ENCODE measurements at regions not wholly inside any gene's neighbourhood (a gene's known extent, or its start where the extent isn't known, plus 50 kb on each side); places are given as distances from the start of the nearest gene placed in this dataset.

DNA sequence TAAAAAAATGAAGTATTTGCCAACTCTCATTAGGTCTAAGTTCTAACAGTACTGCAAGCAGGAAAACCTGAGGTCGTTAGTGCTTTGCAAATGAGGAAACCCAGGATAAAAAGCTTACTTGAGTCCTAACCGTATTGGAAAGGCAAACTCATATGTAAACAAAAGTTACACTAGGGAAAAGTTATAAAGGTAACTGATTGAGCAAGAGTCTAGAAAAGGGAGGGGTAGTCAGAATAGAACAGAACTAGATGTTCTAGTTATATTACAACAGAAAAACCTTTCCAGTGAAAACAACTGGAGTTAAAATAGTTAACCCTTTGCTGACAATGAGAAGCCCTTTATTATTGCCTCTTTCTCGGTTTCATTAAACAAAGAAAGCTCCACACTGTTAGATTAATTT lies 66.4 kb upstream of the MAOA start:
- TF ChIP-seq ZSCAN30 (tag by site-specific recombination; IDR thresholded peaks at IDR 0.05), result no peak
- TF ChIP-seq, protein P1, sequence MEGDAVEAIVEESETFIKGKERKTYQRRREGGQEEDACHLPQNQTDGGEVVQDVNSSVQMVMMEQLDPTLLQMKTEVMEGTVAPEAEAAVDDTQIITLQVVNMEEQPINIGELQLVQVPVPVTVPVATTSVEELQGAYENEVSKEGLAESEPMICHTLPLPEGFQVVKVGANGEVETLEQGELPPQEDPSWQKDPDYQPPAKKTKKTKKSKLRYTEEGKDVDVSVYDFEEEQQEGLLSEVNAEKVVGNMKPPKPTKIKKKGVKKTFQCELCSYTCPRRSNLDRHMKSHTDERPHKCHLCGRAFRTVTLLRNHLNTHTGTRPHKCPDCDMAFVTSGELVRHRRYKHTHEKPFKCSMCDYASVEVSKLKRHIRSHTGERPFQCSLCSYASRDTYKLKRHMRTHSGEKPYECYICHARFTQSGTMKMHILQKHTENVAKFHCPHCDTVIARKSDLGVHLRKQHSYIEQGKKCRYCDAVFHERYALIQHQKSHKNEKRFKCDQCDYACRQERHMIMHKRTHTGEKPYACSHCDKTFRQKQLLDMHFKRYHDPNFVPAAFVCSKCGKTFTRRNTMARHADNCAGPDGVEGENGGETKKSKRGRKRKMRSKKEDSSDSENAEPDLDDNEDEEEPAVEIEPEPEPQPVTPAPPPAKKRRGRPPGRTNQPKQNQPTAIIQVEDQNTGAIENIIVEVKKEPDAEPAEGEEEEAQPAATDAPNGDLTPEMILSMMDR (tag by site-specific recombination; IDR thresholded peaks at IDR 0.05), result no peak
- no peak for TF ChIP-seq ZNF529 (tag by site-specific recombination; IDR thresholded peaks at IDR 0.05; ENCODE audit: insufficient replicate concordance)
- no peak for TF ChIP-seq ZNF416 (tag by site-specific recombination; IDR thresholded peaks at IDR 0.05)
- TF ChIP-seq, protein P2, sequence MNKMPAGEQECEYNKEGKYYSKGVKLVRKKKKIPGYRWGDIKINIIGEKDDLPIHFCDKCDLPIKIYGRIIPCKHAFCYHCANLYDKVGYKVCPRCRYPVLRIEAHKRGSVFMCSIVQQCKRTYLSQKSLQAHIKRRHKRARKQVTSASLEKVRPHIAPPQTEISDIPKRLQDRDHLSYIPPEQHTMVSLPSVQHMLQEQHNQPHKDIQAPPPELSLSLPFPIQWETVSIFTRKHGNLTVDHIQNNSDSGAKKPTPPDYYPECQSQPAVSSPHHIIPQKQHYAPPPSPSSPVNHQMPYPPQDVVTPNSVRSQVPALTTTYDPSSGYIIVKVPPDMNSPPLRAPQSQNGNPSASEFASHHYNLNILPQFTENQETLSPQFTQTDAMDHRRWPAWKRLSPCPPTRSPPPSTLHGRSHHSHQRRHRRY (tag by site-specific recombination; IDR thresholded peaks at IDR 0.05), result no peak
- no peak for TF ChIP-seq ZNF174 (tag by site-specific recombination; IDR thresholded peaks at IDR 0.05)
- TF ChIP-seq ZBTB8A (tag by site-specific recombination; IDR thresholded peaks at IDR 0.05), result no peak
- no peak for TF ChIP-seq ZNF660 (tag by site-specific recombination; IDR thresholded peaks at IDR 0.05)
- TF ChIP-seq, protein P3, sequence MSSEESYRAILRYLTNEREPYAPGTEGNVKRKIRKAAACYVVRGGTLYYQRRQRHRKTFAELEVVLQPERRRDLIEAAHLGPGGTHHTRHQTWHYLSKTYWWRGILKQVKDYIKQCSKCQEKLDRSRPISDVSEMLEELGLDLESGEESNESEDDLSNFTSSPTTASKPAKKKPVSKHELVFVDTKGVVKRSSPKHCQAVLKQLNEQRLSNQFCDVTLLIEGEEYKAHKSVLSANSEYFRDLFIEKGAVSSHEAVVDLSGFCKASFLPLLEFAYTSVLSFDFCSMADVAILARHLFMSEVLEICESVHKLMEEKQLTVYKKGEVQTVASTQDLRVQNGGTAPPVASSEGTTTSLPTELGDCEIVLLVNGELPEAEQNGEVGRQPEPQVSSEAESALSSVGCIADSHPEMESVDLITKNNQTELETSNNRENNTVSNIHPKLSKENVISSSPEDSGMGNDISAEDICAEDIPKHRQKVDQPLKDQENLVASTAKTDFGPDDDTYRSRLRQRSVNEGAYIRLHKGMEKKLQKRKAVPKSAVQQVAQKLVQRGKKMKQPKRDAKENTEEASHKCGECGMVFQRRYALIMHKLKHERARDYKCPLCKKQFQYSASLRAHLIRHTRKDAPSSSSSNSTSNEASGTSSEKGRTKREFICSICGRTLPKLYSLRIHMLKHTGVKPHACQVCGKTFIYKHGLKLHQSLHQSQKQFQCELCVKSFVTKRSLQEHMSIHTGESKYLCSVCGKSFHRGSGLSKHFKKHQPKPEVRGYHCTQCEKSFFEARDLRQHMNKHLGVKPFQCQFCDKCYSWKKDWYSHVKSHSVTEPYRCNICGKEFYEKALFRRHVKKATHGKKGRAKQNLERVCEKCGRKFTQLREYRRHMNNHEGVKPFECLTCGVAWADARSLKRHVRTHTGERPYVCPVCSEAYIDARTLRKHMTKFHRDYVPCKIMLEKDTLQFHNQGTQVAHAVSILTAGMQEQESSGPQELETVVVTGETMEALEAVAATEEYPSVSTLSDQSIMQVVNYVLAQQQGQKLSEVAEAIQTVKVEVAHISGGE (tag by site-specific recombination; conservative IDR thresholded peaks at IDR 0.05; ENCODE audit: low read depth), result no peak
